RKO (cell line): ENCODE measurements at regions not wholly inside any gene's neighbourhood (a gene's known extent, or its start where the extent isn't known, plus 50 kb on each side); places are given as distances from the start of the nearest gene placed in this dataset.

Experiments used
- DNase-seq: peaks from one replicate; pipeline ENCODE4 v3.0.0-alpha.2; 2016; ENCODE audit warnings: low spot score

DNA sequence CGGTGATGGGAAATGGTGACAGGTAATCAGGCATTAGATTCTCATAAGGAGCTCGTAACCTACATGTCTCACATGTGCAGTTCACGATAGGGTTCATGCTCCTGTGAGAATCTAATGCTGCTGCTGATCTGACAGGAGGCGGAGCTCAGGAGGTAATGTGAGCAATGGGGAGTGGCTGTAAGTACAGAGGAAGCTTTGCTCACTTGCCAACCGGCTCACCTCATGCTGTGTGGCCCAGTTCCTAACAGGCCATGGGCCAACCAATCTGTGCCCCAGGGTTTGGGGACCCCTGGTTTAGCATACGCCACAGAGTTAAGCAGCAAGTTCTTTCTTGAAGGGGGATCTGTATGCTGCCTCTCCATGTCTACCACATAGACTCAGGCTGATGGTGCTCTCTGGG lies 133.1 kb downstream of the IQUB start:
- DNase-seq: no peak

DNA sequence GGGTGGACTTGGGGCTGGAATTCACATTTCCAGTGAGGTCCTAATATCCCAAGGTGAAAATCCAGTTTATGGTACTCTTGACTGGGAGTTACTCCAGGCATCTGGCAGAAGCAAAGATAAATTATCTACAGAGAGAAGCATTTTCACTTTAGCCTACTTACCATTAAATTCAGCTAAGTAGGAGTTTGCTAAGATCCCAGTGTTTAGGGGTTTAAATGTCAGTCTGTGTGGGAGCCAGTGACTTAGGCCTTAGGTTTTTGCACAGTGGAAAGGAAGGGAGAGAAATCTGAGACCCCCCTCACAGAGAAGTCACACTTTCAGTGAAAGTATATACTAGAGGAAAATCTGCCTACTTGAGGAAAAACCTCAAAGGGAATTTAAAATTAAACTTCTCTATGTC lies 134.2 kb downstream of the IQUB start:
- DNase-seq: no peak

DNA sequence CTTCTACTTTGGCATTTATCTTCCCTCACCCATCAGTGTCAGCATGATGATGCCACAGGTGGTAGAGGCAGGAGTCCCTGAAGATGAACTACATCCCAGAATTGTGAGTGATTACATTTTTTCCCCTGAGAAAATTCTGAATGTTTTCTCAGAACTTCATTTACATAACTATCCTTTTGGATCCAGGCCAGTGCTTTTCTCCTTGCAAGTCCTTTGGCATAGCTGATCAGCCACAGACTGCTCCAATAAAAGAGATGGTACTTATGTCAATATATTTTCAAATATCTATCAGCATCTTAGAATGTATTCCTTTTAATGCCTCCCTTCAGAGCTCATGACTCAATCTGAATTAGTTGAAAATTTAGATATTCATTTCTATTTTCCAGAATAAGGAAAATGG lies 135.5 kb downstream of the IQUB start:
- no peak for DNase-seq

DNA sequence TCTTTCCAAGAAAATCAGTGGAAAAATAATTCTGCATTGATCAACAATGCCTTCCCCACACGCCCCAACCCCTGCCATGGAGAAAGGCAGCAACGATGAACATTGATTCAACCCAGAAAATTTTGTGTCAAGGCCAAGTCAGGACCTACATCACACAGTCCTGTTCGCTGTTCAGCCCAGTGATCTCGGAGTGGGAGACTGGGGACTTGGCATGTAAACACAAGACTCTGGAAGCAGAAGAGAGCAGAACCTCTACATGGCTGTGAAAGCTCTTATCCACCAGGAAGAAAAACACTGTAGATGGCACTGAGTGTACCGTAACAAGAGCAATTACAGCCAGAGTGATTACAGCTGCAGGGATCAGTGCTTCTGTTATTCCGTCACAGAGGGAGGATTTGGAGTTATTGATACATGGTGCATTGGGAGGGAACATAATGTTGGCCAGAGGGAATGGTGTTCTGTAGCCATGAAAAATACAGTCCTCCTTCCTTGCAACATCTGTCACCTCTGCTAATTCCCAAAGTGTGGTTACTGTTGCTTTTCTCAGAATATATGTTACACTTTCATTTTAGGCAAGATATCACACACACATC lies 136.6 kb downstream of the IQUB start:
- DNase-seq: no peak

DNA sequence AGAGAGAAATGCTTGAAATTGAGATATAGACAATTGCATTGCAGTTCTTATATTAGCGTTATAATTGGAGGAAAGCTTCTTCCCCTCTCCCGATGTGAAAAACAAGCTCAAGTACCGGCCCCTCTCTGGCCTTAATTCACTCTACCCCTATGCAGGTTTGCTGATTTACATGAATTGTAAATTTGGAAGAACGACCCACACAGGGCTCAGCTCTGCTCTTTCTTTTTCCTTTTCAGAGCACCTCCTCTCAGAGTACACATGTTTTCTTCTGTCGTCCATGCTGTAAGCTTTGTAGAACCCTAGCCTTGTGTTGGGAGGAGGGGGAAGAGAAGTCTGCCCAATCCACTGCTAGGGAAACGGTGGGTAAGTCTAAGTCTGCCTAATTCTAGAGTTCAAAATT lies 140.8 kb downstream of the IQUB start:
- DNase-seq: no peak

DNA sequence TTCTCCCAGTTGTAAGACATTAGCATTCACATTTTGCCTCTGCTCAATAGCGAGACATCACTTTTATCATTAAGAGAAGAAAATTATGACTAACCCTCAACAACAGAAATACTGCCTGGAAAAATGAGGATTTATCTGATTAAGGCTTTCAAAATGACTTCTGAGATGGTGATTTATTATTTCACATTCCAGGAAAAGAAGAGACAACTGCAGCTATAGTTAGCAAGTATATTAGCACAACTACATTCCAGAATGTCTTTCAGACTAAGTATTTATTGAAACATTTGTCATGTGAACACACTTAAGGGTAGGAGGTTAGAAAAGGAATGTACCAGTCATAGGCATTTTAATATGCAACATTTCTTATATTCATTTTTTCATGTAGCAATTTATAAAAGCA lies 162.0 kb downstream of the IQUB start:
- no peak for DNase-seq

DNA sequence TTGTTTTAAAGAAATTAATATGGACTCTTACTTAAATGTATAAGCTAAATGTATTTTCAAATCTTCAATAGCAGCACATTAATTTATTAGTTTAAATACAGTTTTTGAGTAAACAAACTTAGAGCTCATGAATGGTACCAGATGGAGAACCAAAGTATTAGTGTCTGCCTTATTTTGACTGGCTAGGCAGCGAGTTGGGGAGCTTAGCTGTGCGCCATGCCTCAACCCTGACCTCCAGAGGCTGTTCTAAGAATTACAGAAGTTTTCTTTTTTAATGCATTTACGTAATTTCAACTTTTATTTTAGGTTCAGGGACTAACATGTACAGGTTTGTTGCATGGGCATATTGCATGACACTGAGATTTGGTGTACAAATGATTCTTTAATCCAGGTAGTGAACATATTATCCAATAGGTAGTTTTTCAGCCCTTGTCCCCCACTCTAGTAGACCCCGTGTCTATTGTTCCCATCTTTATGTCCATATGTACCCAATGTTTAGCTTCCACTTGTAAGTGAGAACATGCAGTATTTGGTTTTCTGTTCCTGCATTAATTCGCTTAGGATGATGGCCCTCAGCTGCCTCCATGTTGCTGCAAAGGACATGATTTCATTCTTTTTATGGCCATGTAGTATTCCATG lies 166.8 kb downstream of the IQUB start:
- DNase-seq: peak; percentile 73

DNA sequence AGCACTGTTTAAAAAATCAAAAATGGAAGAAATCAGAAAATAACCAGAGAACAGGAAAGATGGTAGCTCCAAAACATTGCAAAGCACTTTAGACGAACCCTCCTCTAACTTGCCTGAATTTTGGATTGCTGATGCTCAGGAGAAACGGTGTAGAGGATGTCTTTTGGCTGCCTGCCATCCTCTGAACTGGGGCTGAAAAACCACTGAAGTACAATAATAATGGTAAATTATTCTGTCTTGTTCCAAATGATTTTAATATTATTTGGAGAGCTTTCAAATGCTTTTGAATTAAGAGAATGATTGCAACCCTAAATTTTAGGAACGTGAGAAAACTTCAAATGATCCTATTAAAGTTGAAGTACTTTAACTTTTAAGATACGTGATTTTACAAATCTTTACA lies 167.3 kb upstream of the SLC13A1 start:
- no peak for DNase-seq

DNA sequence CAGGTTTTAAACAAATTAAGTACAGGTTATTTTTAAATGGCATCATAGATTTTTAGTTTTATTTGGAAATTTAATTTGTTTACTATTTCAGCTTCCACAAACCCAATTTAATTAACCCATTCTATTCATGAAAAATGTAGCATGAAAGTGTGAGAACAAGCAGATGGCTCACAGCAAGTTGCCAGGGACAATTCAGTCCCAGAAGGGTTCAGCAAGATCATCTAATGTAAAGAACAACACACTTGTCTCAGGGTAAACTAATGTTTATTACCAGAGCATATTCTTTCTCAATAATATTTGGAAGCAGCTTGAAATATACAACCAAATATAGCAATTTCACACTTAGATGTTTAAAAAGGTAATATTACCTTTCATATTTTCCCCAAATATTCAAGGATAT lies 166.9 kb upstream of the SLC13A1 start:
- DNase-seq: no peak

DNA sequence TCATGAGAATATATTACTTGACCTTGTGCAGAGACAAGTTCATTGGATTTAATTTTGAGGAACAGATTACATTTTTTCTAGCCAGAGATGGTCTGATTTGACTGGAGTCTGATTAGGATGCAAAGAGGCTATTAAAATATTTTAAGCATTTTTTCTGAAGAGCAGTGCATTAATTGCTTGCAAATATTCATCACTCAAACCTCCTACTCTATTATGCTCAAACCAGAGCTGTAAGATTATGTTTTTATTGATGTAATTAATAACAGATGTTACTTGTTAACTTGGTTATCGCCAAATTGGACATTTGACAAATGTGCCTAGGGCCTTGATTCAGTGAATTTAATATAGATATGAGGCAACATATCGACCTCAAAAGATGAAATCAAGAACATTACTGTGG lies 160.9 kb upstream of the SLC13A1 start:
- DNase-seq: no peak

DNA sequence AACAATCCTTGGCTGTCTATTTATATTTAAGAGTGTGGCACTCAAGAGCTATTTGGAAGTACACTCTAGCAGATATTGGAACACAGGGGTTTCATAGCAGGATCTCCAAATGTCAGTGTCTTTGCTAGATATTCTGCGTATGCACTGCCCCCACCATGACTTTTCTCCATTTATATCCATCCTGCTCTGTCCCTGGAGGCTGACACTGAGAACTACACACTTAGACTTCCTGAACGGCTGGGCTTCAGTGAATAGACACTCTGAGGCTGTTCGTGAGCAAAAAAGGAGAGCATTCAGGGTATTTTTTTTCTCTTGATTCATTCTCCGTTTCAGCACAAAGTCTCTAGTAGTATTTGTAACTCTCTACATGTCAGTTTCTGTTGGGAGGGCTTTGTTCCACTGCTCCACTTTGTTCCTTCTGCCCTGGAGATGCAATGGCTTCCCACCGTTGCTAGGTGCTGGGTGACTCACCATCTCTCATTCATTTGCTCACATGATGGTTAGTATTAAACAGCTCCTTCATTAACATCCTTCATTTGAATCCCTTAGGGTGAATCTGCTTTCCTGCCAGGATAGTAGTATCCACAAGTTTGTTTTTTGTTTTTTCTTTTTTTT lies 155.9 kb upstream of the SLC13A1 start:
- DNase-seq: peak; percentile 48

DNA sequence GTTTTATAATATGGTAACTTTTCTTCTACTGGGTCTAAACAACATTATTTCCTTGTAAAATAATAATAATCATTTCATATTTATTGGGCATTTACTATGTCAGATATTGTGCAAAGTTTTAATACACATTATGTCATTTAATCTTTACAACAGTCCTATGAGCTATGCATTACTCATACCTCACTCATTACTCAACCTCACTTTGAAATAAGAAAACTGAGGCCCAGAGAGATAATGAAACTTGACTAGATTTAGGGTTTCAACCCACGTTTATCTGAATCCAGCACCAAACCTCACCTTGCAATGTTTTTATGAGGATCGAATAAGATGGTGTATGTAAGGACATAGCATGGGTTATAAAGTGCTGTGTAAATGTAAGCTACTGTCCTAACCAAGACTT lies 153.2 kb upstream of the SLC13A1 start:
- peak; percentile 70 for DNase-seq

DNA sequence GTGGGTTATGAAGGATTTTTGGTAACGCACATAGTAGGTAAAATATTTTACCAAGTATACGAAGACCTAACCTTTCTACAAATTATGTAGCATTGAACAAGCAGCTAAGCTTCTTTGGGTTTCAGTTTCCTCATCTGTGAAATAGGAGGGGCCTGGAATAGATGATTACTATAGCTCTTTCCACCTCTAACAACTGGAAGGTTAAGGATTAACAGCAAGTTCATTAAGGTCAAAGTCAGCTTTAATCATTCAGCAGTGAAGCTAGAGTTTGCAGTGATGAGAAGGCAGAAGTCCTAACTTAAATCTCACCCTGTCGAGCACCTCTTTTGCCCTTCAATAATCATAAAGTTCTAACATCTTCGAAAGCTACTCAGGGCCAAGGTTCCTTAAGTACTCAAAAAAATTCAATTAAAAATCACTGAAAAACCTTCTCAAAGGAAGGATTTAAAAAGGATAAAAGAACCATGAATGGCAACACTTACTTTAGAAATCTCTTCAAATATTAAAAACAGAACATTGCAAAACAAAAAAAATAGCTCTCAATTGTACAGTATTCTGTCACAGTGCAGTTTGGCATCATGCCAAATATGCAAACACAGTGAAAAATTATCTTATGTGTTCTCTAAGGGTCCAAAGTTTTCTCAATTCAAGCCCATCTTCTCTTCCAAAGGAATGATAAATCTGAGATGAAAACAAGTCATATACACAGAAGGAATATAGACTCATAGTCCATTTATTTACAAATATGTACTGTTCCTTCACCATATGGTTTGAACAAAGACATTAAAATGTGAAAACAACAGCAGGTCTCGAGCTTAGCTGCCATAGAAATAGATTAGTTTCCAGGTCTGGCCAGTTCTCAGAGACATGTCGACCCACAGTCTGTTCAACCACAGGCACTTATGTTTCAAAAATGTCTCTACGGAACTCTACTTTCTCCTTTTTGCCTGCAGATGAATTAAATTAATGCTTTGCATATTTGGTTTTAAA lies 152.0 kb upstream of the SLC13A1 start:
- no peak for DNase-seq

DNA sequence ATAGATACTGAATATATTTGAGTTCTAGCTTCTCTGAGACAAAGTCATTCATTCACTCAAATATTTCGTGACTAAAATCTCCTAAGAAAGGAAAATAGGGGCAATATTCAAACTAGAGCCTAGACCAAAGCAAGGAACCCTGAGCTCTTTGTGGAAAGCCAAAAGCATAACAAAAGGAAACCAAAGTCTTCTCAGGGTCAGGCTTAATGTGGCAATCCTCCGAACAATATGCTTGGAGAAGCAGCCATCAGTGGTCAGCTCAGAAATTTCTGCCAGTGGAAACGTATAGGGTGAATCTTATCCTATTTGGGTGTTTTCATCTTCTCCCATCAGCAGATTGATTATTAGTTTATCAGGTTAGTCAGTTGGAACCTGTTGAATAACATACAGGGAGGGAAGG lies 151.3 kb upstream of the SLC13A1 start:
- no peak for DNase-seq

DNA sequence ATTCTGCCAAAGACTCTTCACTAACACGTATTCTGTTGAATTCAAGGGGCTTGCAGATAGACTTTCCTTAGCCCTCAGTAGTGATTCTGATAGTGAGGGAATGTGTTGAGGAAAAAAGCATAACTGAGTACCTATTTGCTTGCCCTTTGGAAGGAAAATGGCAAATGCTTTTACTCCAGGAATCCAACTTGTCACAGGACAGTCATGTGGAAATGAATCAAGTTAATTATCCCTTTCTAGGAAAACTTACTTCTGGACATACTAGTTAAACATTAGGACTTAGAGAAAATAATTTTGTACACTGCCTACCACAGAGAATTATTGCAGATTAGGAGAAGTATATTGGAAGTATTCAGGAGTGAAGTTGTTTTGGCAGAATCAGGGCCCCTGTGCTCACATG lies 148.9 kb upstream of the SLC13A1 start:
- no peak for DNase-seq

DNA sequence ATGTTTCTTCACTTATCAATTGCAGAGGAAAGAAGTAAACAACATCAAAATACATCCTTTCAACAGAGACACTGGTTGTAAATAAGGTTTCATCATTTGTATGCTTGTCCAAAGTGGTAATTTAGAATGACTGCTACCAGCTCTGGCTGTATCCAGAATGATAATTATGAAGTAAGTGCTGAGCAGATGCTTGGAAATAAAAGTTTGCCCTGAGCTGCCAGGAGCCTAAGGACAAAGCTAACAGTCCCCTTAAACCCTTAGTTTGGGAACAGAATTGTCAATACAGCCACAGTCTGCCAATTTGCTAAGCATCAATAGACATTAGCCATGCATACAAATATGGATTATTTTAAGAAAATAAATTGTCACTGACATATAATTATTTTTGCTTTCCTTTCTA lies 147.0 kb upstream of the SLC13A1 start:
- no peak for DNase-seq

DNA sequence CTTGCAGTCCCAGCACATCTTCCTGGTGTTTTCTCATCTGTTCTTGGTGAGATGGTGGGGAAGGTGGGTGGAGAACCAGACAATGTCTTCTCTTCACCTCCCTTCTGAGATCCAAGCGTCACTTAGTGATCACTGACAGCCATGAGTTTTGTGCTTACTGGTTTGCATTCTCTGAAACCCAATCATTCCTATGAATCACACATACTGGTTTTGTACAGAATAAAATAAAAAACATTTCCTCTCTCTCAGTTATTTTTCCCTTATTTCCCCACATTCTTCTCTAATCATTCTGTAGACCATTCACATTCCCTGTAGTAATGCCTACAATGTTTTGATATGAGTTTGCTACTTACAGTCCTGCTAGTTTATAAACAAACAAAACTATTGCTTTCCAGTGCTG lies 143.8 kb upstream of the SLC13A1 start:
- DNase-seq: no peak

DNA sequence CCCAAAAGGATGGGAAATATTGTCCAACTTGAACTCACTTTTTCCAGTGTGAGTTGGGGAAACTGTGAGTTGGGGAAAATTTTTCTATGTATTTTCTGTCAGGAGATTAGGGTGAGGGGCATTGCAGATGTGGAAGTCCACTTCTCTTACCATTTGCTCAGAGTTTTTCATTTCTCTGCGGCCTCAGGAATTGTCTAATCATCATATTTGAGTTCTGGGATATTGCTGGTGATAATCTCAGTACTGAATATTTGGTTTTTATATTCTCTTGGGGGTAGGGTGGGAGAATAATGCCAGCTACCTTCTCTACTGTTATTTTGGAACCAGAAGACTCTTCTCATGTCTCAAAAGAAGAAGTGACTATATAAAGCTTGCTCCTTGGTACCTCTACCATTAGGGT lies 141.3 kb upstream of the SLC13A1 start:
- no peak for DNase-seq

DNA sequence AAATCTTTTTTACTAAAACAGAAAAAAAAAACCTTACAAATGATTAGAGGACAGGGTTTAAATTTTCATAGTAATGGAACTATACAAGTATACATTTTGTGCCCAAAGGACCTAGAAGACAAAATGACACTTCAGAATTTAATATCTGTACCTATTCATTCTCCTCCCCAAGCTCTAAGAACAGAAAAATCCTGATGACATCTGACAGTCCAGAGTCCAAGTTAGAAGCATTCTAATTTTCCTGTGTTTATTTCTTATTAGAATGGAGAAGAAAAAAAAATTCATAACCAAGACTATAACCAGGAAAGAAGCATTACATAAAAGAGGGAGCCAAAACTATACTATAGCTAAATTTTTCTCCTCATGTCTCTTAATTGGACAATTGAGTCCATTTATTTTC lies 138.9 kb upstream of the SLC13A1 start:
- no peak for DNase-seq

DNA sequence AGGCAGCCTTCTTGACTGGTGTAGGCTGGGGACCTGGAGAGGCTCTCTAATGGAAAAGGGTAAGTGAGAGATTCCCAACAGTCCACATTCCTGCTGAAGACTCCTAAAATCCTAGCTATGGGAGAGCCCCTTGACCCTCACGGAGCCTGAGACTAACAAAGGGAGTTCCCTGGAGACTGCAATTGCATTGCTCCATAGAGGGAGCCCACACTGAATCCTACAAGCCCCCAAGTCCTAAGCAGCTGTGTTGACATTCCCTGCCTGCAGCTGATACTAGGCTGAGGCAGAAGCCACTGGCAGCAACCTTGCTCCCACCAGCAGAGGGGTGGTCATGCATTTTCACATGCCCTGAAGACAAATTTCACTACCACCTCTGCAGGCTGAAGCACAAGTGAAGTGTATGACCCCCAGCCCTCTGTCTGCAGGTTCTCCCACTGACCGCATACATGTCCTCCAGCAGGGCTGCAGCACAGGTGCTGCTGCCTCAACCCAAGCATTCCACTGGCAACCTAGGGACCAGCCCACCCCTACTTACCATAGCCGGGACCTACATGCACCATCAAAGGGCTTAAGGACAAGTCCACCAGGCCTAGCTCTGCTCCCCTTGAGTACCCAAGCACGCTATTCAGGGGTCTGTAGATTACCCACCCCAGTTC lies 130.3 kb upstream of the SLC13A1 start:
- DNase-seq: no peak

DNA sequence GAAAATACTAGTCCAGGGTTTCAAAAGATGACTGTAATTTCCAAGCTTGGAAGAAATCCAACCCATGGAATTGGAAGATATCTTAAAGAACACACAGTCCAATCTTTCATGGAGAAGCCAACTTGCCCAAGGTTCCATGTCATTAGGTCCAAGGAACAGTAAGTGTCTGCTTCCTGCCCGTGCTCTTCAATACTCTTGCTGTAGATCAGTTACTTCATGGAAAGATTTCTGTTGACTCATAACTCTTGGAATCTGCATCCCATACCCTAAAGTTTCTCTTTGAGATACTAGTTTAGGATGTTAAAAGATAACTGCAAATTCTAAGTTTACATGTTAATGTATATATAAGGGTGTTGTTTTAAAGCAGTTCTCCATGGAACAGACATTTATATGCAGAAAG lies 127.9 kb upstream of the SLC13A1 start:
- DNase-seq: no peak

DNA sequence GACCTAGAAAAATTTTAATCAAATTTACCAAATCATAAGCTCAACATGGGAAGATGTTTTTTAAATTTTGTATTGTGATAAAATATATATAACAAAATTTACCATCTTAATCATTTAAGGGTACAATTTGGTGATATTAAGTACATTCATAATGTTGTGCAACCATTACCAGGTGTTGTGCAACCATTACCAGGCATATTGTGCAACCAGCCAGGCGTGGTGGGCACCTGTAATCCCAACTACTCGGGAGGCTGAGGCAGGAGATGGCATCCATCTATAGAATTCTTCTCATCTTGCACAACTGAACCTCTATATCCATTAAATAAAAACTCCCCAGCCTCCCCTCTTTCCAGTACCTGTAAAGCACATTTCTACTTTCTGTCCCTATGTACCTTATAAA lies 124.5 kb upstream of the SLC13A1 start:
- no peak for DNase-seq
